ENCODE measurements at regions not wholly inside any gene's neighbourhood (a gene's known extent, or its start where the extent isn't known, plus 50 kb on each side); places are given as distances from the start of the nearest gene placed in this dataset.
"Not testable (repeated sequence)": the region's sequence is repeated elsewhere in the genome, so short reads cannot be mapped to it uniquely, and the experiment has no call there.

DNA sequence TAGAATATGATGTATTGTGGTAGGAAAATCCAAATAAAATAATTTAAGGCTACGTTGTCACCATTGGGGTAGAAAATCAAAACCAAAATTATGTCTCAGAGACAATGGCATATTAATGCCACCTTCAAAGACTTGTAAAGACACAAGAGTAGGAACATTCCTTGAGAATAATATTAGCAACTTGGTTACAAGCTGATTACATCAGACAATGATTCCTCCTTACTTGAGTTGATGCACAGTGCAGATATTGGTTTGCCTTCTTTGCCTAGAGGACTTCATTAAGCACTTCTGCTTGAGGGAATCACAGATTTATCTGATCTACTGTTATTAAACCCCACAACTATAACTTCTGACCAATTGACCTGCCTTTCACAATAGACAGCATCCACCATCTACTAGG, 500.2 kb downstream of the CDH9 start:
- DNase-seq (ENCODE audit: low spot score) = no peak

DNA sequence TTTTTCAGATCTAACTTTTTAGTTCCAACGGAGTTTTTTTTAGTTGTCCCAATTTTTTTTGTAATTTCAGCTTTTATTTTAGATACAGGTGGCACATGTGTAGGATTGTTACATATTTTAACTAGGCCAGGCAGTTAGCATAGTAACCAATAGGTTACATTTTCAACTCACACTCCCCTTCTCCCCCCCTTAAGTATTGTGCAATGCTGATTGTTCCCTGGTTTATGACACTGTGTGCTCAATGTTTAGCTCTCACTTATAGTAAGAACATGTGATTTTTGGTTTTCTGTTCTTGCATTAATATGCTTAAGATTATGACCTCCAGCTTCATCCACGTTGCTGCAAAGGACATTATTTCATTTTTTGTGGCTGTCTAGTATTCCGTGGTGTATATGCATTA, 503.2 kb downstream of the CDH9 start:
- DNase-seq (ENCODE audit: low spot score) = no peak

DNA sequence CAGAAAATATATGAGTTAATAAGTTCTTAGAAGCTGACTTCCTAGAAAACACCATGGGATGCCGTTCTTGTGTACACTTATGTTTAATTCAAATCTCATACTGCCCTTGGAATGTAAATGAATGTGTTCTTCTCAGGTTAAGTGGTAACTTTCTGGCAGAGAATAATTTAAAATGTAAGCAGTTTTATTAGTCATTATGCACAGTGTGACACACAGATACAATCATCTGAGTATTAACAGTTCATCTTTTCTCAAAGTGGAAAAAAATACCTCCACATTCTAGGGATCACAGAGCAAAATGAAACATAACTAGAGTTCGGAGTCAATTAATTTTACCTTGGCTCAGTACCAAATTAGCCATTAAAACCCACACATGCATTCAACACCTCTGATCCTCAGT, 508.1 kb downstream of the CDH9 start:
- DNase-seq (ENCODE audit: low spot score) = no peak

DNA sequence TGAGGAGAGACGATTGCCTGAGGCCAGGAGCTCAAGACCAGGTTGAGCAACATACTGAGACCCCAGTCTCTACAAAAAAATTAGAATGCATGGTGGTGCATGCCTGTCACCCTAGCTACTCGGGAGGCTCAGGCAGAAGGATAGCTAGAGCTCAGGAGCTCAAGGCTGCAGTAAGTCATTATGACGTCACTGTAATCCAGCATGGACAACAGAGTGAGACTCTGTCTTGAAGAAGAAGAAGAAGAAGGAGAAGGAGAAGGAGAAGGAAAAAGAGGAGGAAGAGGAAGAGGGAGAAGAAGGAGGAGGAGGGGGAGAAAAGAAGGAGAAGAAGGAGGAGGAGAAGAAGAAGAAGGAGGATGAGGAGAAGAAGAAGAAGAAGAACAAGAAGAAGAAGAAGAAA, 519.1 kb downstream of the CDH9 start:
- DNase-seq (ENCODE audit: low spot score) = no peak

DNA sequence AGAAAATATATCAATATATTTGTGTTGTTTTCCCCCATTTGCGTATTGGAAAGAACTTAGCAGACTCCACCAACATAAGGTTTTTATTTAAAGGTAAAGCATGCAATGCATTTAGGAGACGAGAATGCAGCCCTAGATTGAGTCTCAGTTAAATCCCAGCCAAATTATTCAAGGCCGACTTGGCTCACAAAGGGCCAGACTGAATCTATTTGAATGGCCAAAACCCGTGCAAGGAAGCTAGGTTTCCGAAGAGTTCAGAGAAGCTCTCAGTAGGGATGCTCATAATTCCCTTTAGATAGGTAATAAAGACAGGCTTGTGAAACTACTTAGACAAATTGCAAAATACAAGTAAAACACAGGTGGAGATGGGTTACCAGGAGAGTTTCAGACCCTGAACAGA, 520.3 kb downstream of the CDH9 start:
- no peak for DNase-seq (ENCODE audit: low spot score)

DNA sequence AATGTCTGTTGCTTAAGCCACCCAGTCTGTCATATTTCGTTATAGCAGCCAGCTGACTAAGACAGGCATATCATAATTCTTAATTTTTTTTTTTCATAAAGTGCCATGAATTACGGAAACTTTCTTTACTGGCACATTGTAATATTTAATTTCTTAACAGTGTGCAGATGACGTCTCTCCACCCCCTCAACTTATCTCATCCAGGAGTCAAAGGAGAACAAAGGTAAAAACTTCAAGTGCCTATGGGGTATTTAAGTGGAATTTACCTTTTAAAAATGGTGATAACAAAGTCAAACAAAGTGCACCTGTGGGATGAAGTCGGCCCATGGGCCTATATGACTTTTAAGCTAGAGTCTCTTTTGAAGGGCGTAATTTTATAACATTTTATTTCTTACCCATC, 539.4 kb downstream of the CDH9 start:
- DNase-seq (ENCODE audit: low spot score) = no peak

DNA sequence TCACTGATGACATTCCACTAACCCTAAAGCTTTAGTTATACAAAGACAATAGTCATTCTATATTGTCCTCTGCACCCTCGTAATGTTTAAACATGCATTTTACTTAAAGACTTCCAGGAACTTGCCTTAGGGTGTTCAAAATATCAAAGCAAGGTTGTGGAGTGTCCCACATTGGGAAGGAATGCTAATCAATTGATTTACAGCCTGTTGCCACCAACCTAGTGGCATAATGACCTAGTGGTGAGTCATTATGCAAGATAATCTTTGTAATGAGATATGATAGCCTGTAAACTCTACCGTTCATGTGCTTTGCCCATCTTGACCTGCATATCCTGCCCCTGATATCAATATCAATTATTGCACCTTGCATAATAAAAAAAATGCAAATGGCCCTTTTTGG, 542.9 kb downstream of the CDH9 start:
- no peak for DNase-seq (ENCODE audit: low spot score)

DNA sequence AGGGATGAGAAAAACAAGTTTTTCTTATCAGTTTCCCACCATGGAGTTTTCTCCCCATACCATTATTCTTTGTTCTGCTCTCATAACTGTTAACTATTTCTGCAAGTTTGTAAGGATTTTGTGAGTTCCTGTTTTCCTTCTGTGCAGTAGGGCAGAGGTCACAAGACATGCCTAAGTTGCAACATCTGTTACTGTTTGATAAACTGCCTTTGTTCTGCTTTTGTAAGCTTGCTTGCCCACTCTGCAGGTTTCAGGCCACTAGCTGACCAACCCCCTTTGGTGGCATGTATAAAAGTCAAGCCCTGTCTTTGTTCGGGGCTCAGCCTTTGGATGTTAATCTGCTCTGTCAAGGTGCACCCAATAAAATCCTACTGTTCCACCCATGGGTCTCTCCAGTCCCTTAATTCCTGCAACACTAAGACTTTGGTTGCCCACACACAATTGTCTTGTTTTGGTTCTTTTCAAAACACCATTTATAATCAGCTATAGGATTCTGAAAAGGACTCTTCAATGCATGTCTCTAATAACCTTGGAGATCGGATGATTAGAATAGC, 545.4 kb downstream of the CDH9 start:
- DNase-seq (ENCODE audit: low spot score) = no peak

DNA sequence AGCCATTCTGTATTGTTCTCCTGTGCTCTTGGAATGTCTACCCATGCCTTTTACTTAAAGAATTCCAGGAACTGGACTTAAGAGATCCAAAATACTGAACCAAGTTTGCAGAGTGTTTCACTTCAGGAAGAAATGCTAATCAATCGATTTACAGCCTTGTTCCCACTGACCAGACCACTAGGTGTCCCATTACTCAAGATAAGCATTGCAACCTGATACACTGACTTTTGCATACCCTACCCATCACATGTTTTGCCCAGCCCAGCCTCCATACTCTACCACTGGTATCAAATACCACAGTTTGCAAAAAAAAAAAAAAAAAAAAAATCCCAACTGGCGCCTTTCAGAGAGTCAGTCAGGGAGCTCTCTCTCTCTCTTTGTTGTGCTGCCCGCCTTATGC, 550.8 kb downstream of the CDH9 start:
- DNase-seq (ENCODE audit: low spot score) = no peak

DNA sequence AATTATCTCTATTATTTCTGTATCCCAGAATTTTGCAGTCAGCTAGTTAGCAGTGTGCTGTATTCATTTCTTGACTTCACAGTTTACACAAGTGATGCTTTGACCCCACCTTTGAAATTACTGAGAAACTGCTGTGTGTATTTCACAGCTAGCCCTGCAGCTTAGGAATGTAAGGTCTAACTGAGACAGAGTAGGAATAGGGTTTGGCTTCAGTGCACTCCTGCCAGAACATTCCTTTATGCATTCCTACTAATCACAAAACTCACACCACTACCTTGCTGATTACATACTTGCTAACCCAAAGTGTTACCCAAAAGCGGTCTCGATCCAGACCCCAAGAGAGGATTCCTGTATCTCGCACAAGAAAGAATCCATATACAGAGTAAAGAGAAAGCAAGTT, 551.8 kb downstream of the CDH9 start:
- DNase-seq (ENCODE audit: low spot score) = no peak

DNA sequence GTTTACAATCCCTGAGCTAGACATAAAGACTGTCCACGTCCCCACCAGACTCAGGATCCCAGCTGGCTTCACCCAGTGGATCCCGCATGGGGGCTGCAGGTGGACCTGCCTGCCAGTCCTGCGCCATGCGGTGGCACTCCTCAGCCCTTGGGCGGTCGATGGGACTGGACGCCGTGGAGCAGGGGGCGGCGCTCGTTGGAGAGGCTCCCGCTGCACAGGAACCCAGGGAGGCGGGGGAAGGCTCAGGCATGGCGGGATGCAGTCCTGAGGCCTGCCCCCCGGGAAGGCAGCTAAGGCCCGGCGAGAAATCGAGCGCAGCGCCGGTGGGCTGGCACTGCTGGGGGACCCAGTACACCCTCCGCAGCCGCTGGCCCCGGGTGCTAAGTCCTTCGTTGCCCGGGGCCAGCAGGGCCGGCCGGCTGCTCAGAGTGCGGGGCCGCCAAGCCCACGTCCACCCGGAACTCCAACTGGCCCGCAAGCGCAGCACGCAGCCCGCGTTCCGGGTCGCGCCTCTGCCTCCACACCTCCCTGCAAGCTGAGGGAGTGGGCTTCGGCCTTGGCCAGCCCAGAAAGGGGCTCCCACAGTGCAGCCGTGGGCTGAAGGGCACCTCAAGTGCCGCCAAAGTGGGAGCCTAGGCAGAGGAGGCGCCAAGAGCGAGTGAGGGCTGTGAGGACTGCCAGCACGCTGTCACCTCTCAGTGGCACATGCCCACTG, 553.1 kb downstream of the CDH9 start:
- not testable (repeated sequence) for DNase-seq (ENCODE audit: low spot score)

DNA sequence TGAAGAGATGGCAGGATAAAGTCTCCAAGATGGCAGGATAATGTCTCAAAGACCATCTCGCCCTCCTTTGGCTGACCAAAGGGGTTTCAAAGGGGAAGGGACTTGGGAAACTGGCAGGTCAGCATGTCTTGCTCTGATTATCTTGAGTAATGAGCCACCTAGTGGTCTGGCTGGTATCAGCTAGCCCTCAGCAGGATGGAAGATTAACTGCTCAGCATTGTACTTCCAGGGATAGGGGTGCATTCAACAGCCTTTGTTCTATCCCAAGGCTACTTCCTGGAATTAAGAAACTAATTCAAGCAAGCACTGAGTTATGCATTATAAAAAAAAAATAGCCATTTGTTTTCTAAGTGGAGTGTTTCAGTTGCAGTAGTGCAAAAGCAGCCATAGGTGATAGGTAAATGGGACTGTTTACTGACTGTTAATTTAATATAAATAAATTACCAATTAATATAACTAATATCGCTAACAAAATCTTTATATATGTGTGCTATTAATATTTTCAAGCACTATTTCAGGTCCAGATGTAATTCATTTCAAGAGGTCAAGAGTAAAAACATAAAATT, 555.5 kb downstream of the CDH9 start:
- DNase-seq (ENCODE audit: low spot score) = peak; percentile 76

DNA sequence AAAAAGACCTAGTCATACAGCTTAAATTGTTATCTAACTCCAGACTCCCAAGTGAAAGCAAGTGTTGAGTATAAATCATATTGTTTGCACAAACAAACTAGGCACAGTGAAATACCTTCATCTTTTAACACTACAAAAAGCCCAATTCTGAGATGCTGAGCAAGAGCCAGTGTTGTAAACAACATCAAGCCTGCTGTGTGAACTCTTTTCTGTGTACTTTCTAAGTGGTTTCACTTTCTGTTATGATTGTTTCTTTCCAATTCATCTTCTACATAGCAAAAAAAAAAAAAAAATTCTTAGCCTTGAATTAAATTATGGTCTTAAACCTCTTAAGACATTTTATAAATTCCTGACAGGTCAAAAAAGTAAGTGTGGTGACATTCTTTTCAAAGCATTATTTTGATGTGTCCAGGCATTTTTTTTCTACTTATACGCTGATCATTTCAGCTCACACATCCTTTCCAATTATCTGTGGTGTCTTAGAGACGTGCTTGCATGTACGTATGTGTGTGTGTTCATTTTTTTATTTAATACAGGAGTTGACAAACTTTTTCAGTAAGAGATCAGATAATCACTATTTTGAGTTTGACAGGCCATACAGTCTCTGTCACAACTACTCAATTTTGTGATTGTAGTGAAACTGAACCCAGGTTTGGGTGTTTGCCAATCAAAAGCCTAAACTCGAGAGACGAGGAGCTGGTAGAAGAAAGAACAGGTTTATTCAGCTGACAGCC, 556.1 kb downstream of the CDH9 start:
- peak; percentile 0 for DNase-seq (ENCODE audit: low spot score)

DNA sequence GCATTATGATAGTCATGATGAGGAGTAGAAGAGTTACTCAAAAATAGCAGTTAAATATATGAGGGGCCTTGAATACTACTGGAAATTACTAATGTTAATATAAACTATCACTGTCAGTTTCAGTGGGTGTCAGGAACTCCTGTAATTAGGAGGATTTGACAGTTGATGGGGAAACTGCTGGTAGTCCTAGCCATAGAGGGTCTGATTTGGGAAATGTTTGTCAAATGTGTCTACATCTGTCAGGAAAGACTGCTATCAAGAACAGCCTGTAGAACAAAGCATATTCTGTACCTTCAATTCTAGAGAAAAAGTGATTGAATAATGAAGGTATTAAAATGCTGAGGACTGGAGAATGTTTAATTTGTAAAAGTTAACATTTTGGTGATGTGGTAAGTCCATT, 567.9 kb downstream of the CDH9 start:
- no peak for DNase-seq (ENCODE audit: low spot score)

DNA sequence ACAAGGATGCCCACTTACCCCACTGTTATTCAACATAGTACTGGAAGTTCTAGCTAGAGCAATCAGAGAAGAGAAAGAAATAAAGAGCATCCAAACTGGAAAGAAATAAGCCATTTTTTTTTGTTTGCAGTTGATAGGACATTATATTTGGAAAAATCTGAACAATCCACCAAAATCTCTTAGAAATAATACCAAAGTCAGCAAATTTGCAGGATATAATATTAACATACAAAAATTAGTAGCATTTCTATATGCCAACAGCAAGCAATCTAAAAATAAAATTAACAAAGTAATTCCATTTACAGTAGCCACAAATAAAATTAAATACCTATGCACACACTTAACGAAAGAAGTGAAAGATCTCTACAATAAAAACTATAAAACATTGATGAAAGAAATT, 599.3 kb downstream of the CDH9 start:
- DNase-seq (ENCODE audit: low spot score) = no peak

DNA sequence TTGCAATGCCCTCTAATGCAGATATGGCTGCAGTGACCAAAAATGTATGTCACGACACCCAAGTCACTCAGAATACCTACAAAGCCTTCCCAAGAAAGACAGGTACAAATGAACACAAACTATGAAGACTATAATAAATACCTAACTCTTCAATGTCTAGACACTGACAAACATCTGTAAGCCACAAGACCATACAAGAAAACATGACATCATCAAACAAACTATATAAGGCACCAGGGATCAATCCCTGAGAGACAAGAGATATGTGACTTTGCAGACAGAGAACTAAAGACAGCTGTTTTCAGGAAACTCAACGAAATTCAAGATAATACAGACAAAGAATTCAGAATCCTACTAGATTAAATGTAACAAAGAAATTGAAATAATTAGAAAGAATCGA, 603.7 kb downstream of the CDH9 start:
- no peak for DNase-seq (ENCODE audit: low spot score)

DNA sequence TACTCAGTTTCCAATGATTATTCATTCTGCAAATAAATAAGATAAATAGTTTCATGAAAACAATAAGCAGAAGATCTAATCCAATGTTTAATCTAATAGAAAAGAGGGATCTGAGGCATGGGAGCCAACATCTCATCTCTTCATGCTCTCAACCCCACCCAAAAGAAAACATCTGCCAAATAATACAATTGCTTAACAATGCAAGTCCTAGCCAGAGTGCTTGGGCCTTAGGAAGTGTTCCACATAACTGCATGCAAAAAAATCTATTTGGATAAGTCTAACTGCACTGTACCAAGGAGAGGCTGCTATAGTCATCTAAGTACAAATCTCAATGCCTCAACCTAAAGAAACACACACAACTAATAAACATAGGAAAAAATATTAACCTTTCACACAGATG, 606.0 kb downstream of the CDH9 start:
- no peak for DNase-seq (ENCODE audit: low spot score)

DNA sequence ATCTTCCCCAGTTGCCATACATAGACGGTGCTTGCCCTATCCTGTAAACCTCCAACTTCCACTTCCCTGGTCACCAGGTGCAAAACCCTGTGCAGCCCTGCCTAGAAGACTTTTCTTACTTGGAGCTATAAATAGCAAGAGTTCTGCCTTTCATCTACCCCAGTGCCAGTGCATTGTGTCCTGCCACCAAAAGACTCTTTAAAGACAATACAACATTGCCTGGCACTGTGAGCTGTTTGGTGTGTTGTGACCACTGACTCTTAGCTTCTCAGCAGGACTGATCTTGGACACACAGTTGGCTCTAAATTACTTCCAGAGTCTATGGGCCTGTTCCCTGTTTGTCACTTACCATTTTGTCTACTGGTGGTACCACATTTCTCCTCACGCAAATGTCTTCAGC, 608.1 kb downstream of the CDH9 start:
- no peak for DNase-seq (ENCODE audit: low spot score)

DNA sequence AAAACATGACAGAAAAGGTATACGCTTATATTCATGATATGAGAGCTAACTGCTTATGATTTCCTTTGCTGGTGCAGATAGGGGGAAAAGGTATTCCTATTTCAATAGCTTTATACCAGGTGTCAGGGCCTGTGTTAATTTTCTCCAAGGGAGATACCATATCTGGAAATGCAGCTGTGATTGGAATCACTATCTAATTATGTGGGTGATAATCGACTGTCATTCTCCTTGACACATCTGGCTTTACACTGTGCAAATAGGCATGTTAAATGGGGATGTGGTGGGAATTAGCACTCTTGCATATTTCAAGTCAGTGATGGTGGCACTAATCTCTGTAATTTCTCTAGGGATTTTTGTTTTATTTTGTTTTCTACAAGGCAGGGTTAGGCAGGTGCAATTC, 611.1 kb downstream of the CDH9 start:
- DNase-seq (ENCODE audit: low spot score) = no peak

DNA sequence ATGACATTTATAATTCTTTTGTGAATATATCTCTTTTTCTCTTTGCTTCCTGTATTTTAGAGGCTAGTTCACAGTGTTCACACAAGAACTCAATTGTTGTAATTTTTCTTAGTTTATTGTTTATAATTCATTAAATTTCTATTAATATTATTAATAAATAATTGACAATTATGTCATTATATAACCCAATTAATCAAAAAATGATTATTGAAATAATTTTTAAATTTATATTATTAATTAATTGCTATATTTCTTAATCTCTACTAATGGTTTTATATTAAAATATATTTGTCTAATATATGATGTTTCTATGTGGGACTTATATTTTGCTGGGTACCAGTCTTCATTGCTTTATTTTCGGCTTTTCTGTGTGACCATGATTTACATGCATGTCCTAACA, 618.4 kb downstream of the CDH9 start:
- no peak for DNase-seq (ENCODE audit: low spot score)

DNA sequence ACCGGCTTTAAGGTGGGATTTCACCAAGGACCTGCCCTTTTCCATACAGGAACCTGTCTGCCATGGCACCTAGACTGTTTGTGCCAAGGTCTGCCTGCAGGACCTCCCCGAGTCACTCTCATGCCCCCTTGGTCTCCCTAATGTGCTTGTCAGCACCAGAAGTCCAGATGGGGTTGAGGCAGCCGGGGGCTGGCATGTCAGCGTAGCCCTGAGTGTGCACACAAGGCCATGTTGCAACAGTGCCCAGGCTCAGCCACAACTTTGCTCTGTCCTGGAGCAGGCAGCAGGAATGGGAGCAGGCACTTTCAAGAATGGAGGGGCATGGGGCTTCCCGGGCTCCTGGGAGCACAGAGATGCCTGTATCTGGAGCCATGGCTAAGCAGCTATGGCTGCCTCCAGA, 621.5 kb downstream of the CDH9 start:
- DNase-seq (ENCODE audit: low spot score) = no peak

DNA sequence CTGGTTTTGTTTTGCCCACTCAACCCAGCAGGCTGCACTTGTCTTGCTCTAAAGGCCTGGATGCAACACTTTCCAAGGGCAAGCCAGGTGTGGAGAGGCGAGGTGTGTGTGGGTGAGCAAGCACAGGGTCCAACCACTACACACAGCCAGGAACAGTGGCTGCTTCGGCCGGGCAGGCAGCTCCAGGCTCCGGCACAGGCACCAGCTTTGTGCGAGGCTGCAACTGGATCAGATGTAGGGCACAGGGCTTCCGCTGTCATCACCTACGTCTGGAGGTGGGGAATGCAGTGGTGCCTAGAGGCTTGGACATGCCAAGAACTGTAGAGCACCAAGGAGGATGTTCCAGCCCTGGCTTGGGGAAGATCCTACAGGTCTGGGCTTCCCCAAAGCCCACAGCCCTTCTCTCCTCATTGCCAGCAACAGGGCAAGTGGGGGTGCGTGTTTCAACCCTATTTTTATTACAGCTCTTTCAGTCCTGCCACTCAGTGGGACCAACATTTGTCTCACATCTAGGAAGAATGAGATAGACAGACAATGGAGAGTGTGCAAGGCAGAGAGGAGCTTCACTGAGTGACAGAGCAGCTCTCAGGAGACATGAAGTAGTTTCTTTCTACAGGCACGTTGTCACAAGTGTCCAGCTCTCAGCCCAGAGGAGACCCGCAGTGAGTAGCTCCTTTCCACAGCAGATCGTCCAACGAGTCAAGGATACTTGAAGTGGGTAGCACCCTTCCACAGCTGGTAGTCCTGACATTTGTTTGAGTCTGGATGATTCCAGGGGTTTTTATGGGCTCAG, 622.2 kb downstream of the CDH9 start:
- DNase-seq (ENCODE audit: low spot score) = no peak

DNA sequence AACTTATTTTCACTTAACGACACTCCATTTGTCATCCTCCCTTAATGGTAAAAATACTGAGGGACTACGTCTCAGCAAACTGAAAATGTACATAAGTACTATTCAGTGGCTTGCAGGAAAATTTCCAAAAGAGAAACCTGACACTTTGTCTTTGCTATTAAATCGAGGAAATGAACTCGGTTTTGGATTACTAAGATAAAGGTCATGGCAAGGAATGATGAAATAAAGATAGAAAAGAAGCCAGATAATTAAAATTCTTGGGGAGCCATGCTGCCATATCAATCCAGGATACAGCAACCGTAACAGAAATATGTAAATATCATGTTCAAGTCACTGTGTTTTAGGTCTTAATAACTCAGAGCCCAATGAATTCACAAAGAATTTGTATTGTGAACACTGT, 647.8 kb downstream of the CDH9 start:
- DNase-seq (ENCODE audit: low spot score) = no peak

Data from RKO (cell line).